CD4-positive, alpha-beta T cell (primary cell): ENCODE measurements at regions not wholly inside any gene's neighbourhood (a gene's known extent, or its start where the extent isn't known, plus 50 kb on each side); places are given as distances from the start of the nearest gene placed in this dataset.

Source experiments
- ATAC-seq: fragments of 200-7000 bp; cut with Tn5 transposase; one replicate; pipeline ENCODE4 v1.10.0; 2022; ENCODE audit warnings: mild to moderate bottlenecking; ENCODE audit not compliant: poor library complexity
- CTCF ChIA-PET: fragments of 350-600 bp; sonication (Branson Sonifier 250); formaldehyde crosslinking; loops from one replicate; lab custom pipeline; 2021; ENCODE audit warnings: antibody characterized with exemption, inconsistent platforms; lab: Charles Lee
- POLR2A ChIA-PET: fragments of 350-600 bp; sonication (Branson Sonifier 250); formaldehyde crosslinking; loops from one replicate; lab custom pipeline; 2021; ENCODE audit warnings: antibody characterized with exemption, inconsistent platforms; lab: Charles Lee
- DNase-seq, 14 experiments: peaks; one replicate each; pipeline ENCODE4 v3.0.0-alpha.2; 2013 to 2020; ENCODE audit warnings: mixed read lengths in 2 of 14
- H3K27ac ChIP-seq, 2 donors: one replicate each; pipeline versions ENCODE4 v1.5.1 to v1.7.0; 2013; ENCODE audit warnings: low read length in 2 of 2, low read depth in 1 of 2, mild to moderate bottlenecking in 1 of 2
- H3K27me3 ChIP-seq, 2 experiments: 1 replicate in 1 of 2; 2 replicates in 1 of 2; pipeline versions ENCODE4 v1.6.1 to v1.7.0; 2013; ENCODE audit warnings: low read length in 2 of 2, control low read depth in 1 of 2, mild to moderate bottlenecking in 1 of 2, moderate library complexity in 1 of 2; ENCODE audit not compliant: insufficient read depth in 2 of 2, control insufficient read depth in 1 of 2
- H3K36me3 ChIP-seq: one replicate; pipeline ENCODE4 v1.6.1; 2013; ENCODE audit warnings: low read length, control low read depth; ENCODE audit not compliant: insufficient read depth
- H3K4me1 ChIP-seq: one replicate; pipeline ENCODE4 v1.6.1; 2013; ENCODE audit warnings: low read length, control low read depth; ENCODE audit not compliant: insufficient read depth
- H3K4me3 ChIP-seq: one replicate; pipeline ENCODE4 v1.5.1; 2013; ENCODE audit warnings: mild to moderate bottlenecking, low read length, moderate library complexity
- H3K9me3 ChIP-seq, 2 experiments: 1 replicate in 1 of 2; 2 replicates in 1 of 2; pipeline versions ENCODE4 v1.6.1 to v1.7.0; 2013; ENCODE audit warnings: low read length in 2 of 2, mild to moderate bottlenecking in 2 of 2, control low read depth in 1 of 2, moderate library complexity in 1 of 2; ENCODE audit not compliant: control insufficient read depth in 1 of 2, insufficient read depth in 1 of 2
- H3K27ac Mint-ChIP-seq: one replicate; pipeline ENCODE4 v1.8.0; 2020; ENCODE audit warnings: mixed read lengths
- H3K27me3 Mint-ChIP-seq: one replicate; pipeline ENCODE4 v1.8.0; 2021; ENCODE audit warnings: mixed read lengths
- H3K36me3 Mint-ChIP-seq: one replicate; pipeline ENCODE4 v1.8.0; 2021; ENCODE audit warnings: low read depth, mixed read lengths
- H3K4me1 Mint-ChIP-seq: one replicate; pipeline ENCODE4 v1.8.0; 2021; ENCODE audit warnings: low read depth, mixed read lengths
- H3K4me3 Mint-ChIP-seq: one replicate; pipeline ENCODE4 v1.8.0; 2020; ENCODE audit warnings: mild to moderate bottlenecking, mixed read lengths
- H3K9me3 Mint-ChIP-seq: one replicate; pipeline ENCODE4 v1.8.0; 2020; ENCODE audit warnings: mixed read lengths
- CTCF ChIP-seq: fragments of 200-600 bp; IDR thresholded peaks from one replicate; pipeline ENCODE4 v1.8.0; 2022; ENCODE audit warnings: antibody characterized with exemption, mild to moderate bottlenecking
- intact Hi-C, 2 experiments: fragments of 100-400 bp; cut with DNase I in 1 of 2; cut with micrococcal nuclease in 1 of 2; formaldehyde crosslinking; loops; one replicate each; pipeline versions ENCODE4 v1.15.1 to v1.9.0; 2023 to 2025; cut with DNase I, micrococcal nuclease

- intact Hi-C loops = no loop called here
- Histone ChIP-seq H3K9me3 (peaks cover 0 to 5% of the 10 kb centered on the region in 2 experiments), H3K36me3 (no peaks in the 10 kb centered on the region), H3K27me3 (no peaks in the 10 kb centered on the region), H3K4me3 (no peak overlapping the region), H3K27ac (no peak overlapping the region), H3K4me1 (no peaks in the 10 kb centered on the region)
- ChIA-PET CTCF (no interaction called here), POLR2A (no interaction called here)
- DNase-seq (no peak), ATAC-seq (no peak)
- TF ChIP-seq CTCF = no peak
- Mint-ChIP-seq H3K4me3 (no peak overlapping the region), H3K27ac (no peak overlapping the region), H3K36me3 (no peaks in the 10 kb centered on the region), H3K4me1 (no peaks in the 10 kb centered on the region), H3K9me3 (no peaks in the 10 kb centered on the region), H3K27me3 (no peaks in the 10 kb centered on the region)
Observed at GRCh38 chr4:85106166-85106565, 139.7 kb upstream of the WDFY3 start.

GRCh38 chr4:85106805-85107336, 140.4 kb upstream of the WDFY3 start:
- POLR2A ChIA-PET = no interaction called here
- CTCF ChIA-PET = no interaction called here
- H3K4me3 Mint-ChIP-seq = no peak overlapping the region

GRCh38 chr4:85107553-85107952, 141.1 kb upstream of the WDFY3 start:
- H3K27me3 Mint-ChIP-seq = no peaks in the 10 kb centered on the region
- no peak overlapping the region for H3K27ac Mint-ChIP-seq
- Histone ChIP-seq H3K27ac (no peak overlapping the region), H3K9me3 (peaks cover 0 to 5% of the 10 kb centered on the region in 2 experiments), H3K4me3 (no peak overlapping the region), H3K4me1 (no peaks in the 10 kb centered on the region), H3K36me3 (no peaks in the 10 kb centered on the region), H3K27me3 (no peaks in the 10 kb centered on the region)
- intact Hi-C loops = no loop called here
- DNase-seq = no peak
- H3K4me3 Mint-ChIP-seq = no peak overlapping the region
- no peak for ATAC-seq
- ChIA-PET POLR2A (no interaction called here), CTCF (no interaction called here)
- H3K36me3 Mint-ChIP-seq = no peaks in the 10 kb centered on the region
- no peaks in the 10 kb centered on the region for H3K4me1 Mint-ChIP-seq
- no peak for TF ChIP-seq CTCF
- no peaks in the 10 kb centered on the region for H3K9me3 Mint-ChIP-seq

More at GRCh38 chr4:85106805-85107336, 140.4 kb upstream of the WDFY3 start:
- H3K4me1 ChIP-seq = no peaks in the 10 kb centered on the region
- ATAC-seq (no peak), DNase-seq (no peak)
- Mint-ChIP-seq H3K9me3 (no peaks in the 10 kb centered on the region), H3K4me1 (no peaks in the 10 kb centered on the region), H3K27me3 (no peaks in the 10 kb centered on the region), H3K27ac (no peak overlapping the region), H3K36me3 (no peaks in the 10 kb centered on the region)
- H3K9me3 ChIP-seq = peaks cover 0 to 5% of the 10 kb centered on the region in 2 experiments
- H3K36me3 ChIP-seq = no peaks in the 10 kb centered on the region
- intact Hi-C loops = no loop called here
- no peaks in the 10 kb centered on the region for H3K27me3 ChIP-seq
- no peak for TF ChIP-seq CTCF
- H3K4me3 ChIP-seq = no peak overlapping the region
- no peak overlapping the region for H3K27ac ChIP-seq
